ENCODE measurements at regions not wholly inside any gene's neighbourhood (a gene's known extent, or its start where the extent isn't known, plus 50 kb on each side); places are given as distances from the start of the nearest gene placed in this dataset.

GRCh38 chr4:129645461-129645860, 549.5 kb downstream of the C4orf33 start:
- TF ChIP-seq, protein P1, sequence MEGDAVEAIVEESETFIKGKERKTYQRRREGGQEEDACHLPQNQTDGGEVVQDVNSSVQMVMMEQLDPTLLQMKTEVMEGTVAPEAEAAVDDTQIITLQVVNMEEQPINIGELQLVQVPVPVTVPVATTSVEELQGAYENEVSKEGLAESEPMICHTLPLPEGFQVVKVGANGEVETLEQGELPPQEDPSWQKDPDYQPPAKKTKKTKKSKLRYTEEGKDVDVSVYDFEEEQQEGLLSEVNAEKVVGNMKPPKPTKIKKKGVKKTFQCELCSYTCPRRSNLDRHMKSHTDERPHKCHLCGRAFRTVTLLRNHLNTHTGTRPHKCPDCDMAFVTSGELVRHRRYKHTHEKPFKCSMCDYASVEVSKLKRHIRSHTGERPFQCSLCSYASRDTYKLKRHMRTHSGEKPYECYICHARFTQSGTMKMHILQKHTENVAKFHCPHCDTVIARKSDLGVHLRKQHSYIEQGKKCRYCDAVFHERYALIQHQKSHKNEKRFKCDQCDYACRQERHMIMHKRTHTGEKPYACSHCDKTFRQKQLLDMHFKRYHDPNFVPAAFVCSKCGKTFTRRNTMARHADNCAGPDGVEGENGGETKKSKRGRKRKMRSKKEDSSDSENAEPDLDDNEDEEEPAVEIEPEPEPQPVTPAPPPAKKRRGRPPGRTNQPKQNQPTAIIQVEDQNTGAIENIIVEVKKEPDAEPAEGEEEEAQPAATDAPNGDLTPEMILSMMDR (IDR thresholded peaks at IDR 0.05), result no peak
- no peak for TF ChIP-seq ZFX (IDR thresholded peaks at IDR 0.05; ENCODE audit: borderline replicate concordance)

GRCh38 chr4:129668092-129668491, 572.1 kb downstream of the C4orf33 start:
- TF ChIP-seq, protein P1 (IDR thresholded peaks at IDR 0.05), result no peak
- TF ChIP-seq ZFX (IDR thresholded peaks at IDR 0.05; ENCODE audit: borderline replicate concordance), result no peak
- H3K27ac ChIP-seq, result no peak overlapping the region

More at GRCh38 chr4:129645461-129645860, 549.5 kb downstream of the C4orf33 start:
- H3K27ac ChIP-seq, result no peak overlapping the region

- TF ChIP-seq, protein P1 (IDR thresholded peaks at IDR 0.05), result no peak
- no peak for TF ChIP-seq ZFX (IDR thresholded peaks at IDR 0.05; ENCODE audit: borderline replicate concordance)
- no peak overlapping the region for H3K27ac ChIP-seq
Measured at GRCh38 chr4:129672941-129673340, 577.0 kb downstream of the C4orf33 start.

- H3K27ac ChIP-seq, result no peak overlapping the region
- TF ChIP-seq ZFX (IDR thresholded peaks at IDR 0.05; ENCODE audit: borderline replicate concordance), result no peak
- TF ChIP-seq, protein P1 (IDR thresholded peaks at IDR 0.05), result no peak
Measured at GRCh38 chr4:129675036-129675435, 579.1 kb downstream of the C4orf33 start.

DNA sequence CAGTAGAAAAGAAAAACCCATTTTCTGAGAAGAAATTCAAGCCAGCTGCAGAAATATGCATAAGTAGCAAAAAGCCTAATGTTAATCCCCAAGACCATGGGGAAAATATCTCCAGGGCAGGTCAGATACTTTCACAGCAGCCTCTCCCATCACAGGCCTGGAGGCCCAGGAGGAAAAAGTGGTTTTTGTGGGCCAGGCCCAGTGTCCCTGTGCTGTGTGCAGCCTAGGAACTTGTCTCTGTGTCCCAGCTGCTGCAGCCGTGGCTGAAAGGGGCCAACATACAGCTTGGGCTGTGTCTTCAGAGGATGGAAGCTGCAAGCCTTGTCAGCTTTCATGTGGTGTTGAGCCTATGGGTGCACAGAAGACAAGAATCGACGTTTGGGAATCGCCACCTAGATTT, 581.0 kb downstream of the C4orf33 start:
- TF ChIP-seq ZFX (IDR thresholded peaks at IDR 0.05; ENCODE audit: borderline replicate concordance), result no peak
- TF ChIP-seq, protein P1 (IDR thresholded peaks at IDR 0.05), result no peak
- H3K27ac ChIP-seq, result no peak overlapping the region

GRCh38 chr4:129682586-129682985, 586.6 kb downstream of the C4orf33 start:
- TF ChIP-seq, protein P1 (IDR thresholded peaks at IDR 0.05), result no peak
- TF ChIP-seq ZFX (IDR thresholded peaks at IDR 0.05; ENCODE audit: borderline replicate concordance), result no peak
- H3K27ac ChIP-seq, result no peak overlapping the region

DNA sequence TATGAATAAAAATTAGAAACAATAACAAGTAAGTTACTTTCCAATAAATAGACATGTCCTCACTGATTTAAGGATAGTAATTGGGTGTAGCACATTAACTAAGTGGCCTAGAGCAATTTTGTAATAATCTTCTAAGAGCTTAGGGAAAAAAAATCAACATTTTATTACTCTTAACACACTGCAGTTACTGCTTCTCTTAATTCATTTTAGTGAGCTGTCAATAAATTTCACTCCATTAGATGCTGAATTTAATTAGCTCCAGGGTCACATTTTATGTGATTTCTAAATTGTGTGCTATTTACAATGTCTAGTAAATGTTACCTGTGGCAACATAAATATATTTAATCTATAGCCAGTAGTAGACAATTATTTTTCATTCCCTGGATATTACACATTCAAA, 612.0 kb downstream of the C4orf33 start:
- TF ChIP-seq ZFX (IDR thresholded peaks at IDR 0.05; ENCODE audit: borderline replicate concordance), result no peak
- TF ChIP-seq, protein P1 (IDR thresholded peaks at IDR 0.05), result no peak

More for the DNA sequence above, 612.0 kb downstream of the C4orf33 start:
- no peak overlapping the region for H3K27ac ChIP-seq
